PC-9 (cell line): ENCODE measurements at regions not wholly inside any gene's neighbourhood (a gene's known extent, or its start where the extent isn't known, plus 50 kb on each side); places are given as distances from the start of the nearest gene placed in this dataset.

ENCODE experiments used
- EZH2 ChIP-seq: fragments of 200-600 bp; sonication (generic); IDR thresholded peaks from 2 replicates; pipeline ENCODE4 v1.8.0; 2017; ENCODE audit warnings: antibody characterized with exemption, low read depth
- TF ChIP-seq, protein P1 (sequence below): fragments of 200-600 bp; sonication (generic); conservative IDR thresholded peaks from 2 replicates; pipeline ENCODE4 v1.6.1; 2017; ENCODE audit warnings: mixed run types, antibody characterized with exemption, mild to moderate bottlenecking, moderate library complexity

GRCh38 chr16:64094992-64095634, 1026.8 kb downstream of the CDH11 start:
- TF ChIP-seq, protein P1, sequence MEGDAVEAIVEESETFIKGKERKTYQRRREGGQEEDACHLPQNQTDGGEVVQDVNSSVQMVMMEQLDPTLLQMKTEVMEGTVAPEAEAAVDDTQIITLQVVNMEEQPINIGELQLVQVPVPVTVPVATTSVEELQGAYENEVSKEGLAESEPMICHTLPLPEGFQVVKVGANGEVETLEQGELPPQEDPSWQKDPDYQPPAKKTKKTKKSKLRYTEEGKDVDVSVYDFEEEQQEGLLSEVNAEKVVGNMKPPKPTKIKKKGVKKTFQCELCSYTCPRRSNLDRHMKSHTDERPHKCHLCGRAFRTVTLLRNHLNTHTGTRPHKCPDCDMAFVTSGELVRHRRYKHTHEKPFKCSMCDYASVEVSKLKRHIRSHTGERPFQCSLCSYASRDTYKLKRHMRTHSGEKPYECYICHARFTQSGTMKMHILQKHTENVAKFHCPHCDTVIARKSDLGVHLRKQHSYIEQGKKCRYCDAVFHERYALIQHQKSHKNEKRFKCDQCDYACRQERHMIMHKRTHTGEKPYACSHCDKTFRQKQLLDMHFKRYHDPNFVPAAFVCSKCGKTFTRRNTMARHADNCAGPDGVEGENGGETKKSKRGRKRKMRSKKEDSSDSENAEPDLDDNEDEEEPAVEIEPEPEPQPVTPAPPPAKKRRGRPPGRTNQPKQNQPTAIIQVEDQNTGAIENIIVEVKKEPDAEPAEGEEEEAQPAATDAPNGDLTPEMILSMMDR, result no peak
- TF ChIP-seq EZH2, result no peak
